ENCODE measurements at regions not wholly inside any gene's neighbourhood (a gene's known extent, or its start where the extent isn't known, plus 50 kb on each side); places are given as distances from the start of the nearest gene placed in this dataset.
A peak's percentile ranks its signal among the peaks of the same experiment; 100 is the strongest.
"Not testable (repeated sequence)": the region's sequence is repeated elsewhere in the genome, so short reads cannot be mapped to it uniquely, and the experiment has no call there.

- no peaks in the 10 kb centered on the region for H4K20me1 ChIP-seq (ENCODE audit: insufficient read depth, poor library complexity, severe bottlenecking)
- no peaks in the 10 kb centered on the region for H3K9me2 ChIP-seq (replicated peaks; ENCODE audit: insufficient read depth)
- no peaks in the 10 kb centered on the region for H3K36me3 ChIP-seq (replicated peaks; ENCODE audit: insufficient read depth, low read depth)
- no peak overlapping the region for H2AFZ ChIP-seq
- DNase-seq (ENCODE audit: low spot score), result peak; percentile 21
- no peak overlapping the region for H3K4me2 ChIP-seq
- peak overlapping the region; percentile 14 for H3K27ac ChIP-seq
- TF ChIP-seq EZH2phosphoT487 (IDR thresholded peaks at IDR 0.05; ENCODE audit: low read depth, severe bottlenecking, unreplicated experiment), result no peak
- no peak for TF ChIP-seq CTCF (IDR thresholded peaks at IDR 0.05; ENCODE audit: poor library complexity)
- TF ChIP-seq EZH2 (IDR thresholded peaks at IDR 0.05; ENCODE audit: borderline replicate concordance), result no peak
- H3K9me3 ChIP-seq (ENCODE audit: low read depth), result no peaks in the 10 kb centered on the region
- no peaks in the 10 kb centered on the region for H3K79me2 ChIP-seq
- H3K4me3 ChIP-seq, result no peak overlapping the region
- no peaks in the 10 kb centered on the region for H3K4me1 ChIP-seq (ENCODE audit: insufficient read depth)
- H3K27me3 ChIP-seq, result no peaks in the 10 kb centered on the region
Observed at GRCh38 chr18:66900837-66901236, 296.9 kb upstream of the CDH19 start.

- H3K9me2 ChIP-seq (replicated peaks; ENCODE audit: insufficient read depth), result no peaks in the 10 kb centered on the region
- no peak overlapping the region for H3K4me3 ChIP-seq
- H3K36me3 ChIP-seq (replicated peaks; ENCODE audit: insufficient read depth, low read depth), result no peaks in the 10 kb centered on the region
- H3K9me3 ChIP-seq (ENCODE audit: low read depth), result no peaks in the 10 kb centered on the region
- no peak overlapping the region for H3K27ac ChIP-seq
- no peaks in the 10 kb centered on the region for H3K79me2 ChIP-seq
- no peaks in the 10 kb centered on the region for H3K4me1 ChIP-seq (ENCODE audit: insufficient read depth)
- H2AFZ ChIP-seq, result no peak overlapping the region
- DNase-seq (ENCODE audit: low spot score), result no peak
- H4K20me1 ChIP-seq (ENCODE audit: insufficient read depth, poor library complexity, severe bottlenecking), result no peaks in the 10 kb centered on the region
- no peak overlapping the region for H3K4me2 ChIP-seq
- no peaks in the 10 kb centered on the region for H3K27me3 ChIP-seq
- TF ChIP-seq CTCF (IDR thresholded peaks at IDR 0.05; ENCODE audit: poor library complexity), result no peak
- TF ChIP-seq EZH2phosphoT487 (IDR thresholded peaks at IDR 0.05; ENCODE audit: low read depth, severe bottlenecking, unreplicated experiment), result no peak
- TF ChIP-seq EZH2 (IDR thresholded peaks at IDR 0.05; ENCODE audit: borderline replicate concordance), result no peak
Observed at GRCh38 chr18:66895631-66896030, 291.7 kb upstream of the CDH19 start.

DNA sequence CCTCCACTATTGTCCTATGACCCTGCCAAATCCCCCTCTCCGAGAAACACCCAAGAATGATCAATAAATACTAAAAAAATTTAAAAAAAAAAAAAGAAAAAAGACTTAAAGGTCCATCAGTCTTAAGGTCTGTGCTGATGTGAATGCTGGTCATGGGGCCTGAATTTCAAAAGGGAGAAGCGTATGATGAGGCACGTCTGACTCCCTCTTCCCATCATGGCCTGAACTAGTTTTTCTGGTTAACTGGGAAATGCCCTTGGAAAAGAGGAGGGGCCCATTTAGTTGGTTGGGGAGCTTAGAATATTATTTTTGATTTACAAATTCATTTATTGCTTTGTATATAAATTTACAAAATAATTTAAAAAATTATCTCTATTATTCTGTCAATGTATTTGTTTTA is 291.0 kb upstream of the CDH19 start:
- Histone ChIP-seq H4K20me1 (ENCODE audit: insufficient read depth, poor library complexity, severe bottlenecking) (no peaks in the 10 kb centered on the region), H3K4me3 (no peak overlapping the region), H3K27ac (no peak overlapping the region), H3K27me3 (no peaks in the 10 kb centered on the region), H3K9me2 (replicated peaks; ENCODE audit: insufficient read depth) (no peaks in the 10 kb centered on the region), H3K4me1 (ENCODE audit: insufficient read depth) (no peaks in the 10 kb centered on the region), H3K36me3 (replicated peaks; ENCODE audit: insufficient read depth, low read depth) (no peaks in the 10 kb centered on the region), H3K4me2 (no peak overlapping the region), H3K9me3 (ENCODE audit: low read depth) (no peaks in the 10 kb centered on the region), H3K79me2 (no peaks in the 10 kb centered on the region), H2AFZ (no peak overlapping the region)
- no peak for DNase-seq (ENCODE audit: low spot score)
- WGBS (ENCODE audit: low lambda C conversion rate, missing lambda C conversion rate), result 50% methylated on average over 3 of the region's 3 CpGs
- TF ChIP-seq EZH2phosphoT487 (IDR thresholded peaks at IDR 0.05; ENCODE audit: low read depth, severe bottlenecking, unreplicated experiment) (no peak), EZH2 (IDR thresholded peaks at IDR 0.05; ENCODE audit: borderline replicate concordance) (no peak), CTCF (IDR thresholded peaks at IDR 0.05; ENCODE audit: poor library complexity) (no peak)

DNA sequence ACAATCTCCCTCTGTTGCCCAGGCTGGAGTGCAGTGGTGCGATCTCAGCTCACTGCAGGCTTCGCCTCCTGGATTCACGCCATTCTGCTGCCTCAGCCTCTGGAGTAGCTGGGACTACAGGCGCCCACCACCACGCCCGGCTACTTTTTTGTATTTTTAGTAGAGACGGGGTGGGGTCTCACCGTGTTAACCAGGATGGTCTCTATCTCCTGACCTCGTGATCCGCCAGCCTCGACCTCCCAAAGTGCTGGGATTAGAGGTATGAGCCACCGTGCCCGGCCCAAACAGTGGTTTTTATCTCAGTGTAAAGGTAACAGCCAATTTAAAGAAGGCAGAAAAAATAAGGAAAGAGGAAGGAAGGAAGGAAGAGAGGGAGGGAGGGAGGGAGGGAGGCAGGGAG is 288.5 kb upstream of the CDH19 start:
- not testable (repeated sequence) for H3K4me3 ChIP-seq; H3K9me3 ChIP-seq (ENCODE audit: low read depth)
- WGBS (ENCODE audit: low lambda C conversion rate, missing lambda C conversion rate), result 97% methylated on average over 13 of the region's 13 CpGs

More for the DNA sequence above, 288.5 kb upstream of the CDH19 start:
- not testable (repeated sequence) for H3K79me2 ChIP-seq; H3K27ac ChIP-seq; DNase-seq (ENCODE audit: low spot score); H2AFZ ChIP-seq; H4K20me1 ChIP-seq (ENCODE audit: insufficient read depth, poor library complexity, severe bottlenecking); H3K4me1 ChIP-seq (ENCODE audit: insufficient read depth); H3K36me3 ChIP-seq (replicated peaks; ENCODE audit: insufficient read depth, low read depth); H3K4me2 ChIP-seq; H3K27me3 ChIP-seq; H3K9me2 ChIP-seq (replicated peaks; ENCODE audit: insufficient read depth)

All from hepatocyte (in vitro differentiated cells).